CD14-positive monocyte (primary cell): ENCODE measurements at regions not wholly inside any gene's neighbourhood (a gene's known extent, or its start where the extent isn't known, plus 50 kb on each side); places are given as distances from the start of the nearest gene placed in this dataset.

Experiments used
- DNase-seq, 3 donors: peaks; one replicate each; pipeline ENCODE4 v3.0.0-alpha.2; 2011 to 2022
- H2AFZ ChIP-seq: 2 replicates; pipeline ENCODE4 v1.6.0; 2012; ENCODE audit warnings: mild to moderate bottlenecking, low read depth, low read length, inconsistent platforms; ENCODE audit not compliant: insufficient read depth, poor library complexity, severe bottlenecking
- H3K27ac ChIP-seq, 2 donors: 1 replicate in 1 of 2; 2 replicates in 1 of 2; pipeline ENCODE4 v1.5.1; 2012 to 2013; ENCODE audit warnings: low read length in 2 of 2, control low read depth in 1 of 2, inconsistent platforms in 1 of 2, low read depth in 1 of 2, mild to moderate bottlenecking in 1 of 2
- H3K27me3 ChIP-seq, 2 donors: one replicate each; pipeline versions ENCODE4 v1.6.0 to v1.6.1; 2011 to 2013; ENCODE audit warnings: low read length in 2 of 2; ENCODE audit not compliant: control insufficient read depth in 2 of 2, insufficient read depth in 2 of 2
- H3K36me3 ChIP-seq, 2 donors: replicated peaks in 1 of 2; 1 replicate in 1 of 2; 2 replicates in 1 of 2; pipeline versions ENCODE4 v1.5.1 to v1.6.1; 2012 to 2013; ENCODE audit warnings: low read length in 2 of 2, control low read depth in 1 of 2, inconsistent platforms in 1 of 2, mild to moderate bottlenecking in 1 of 2; ENCODE audit not compliant: insufficient read depth in 2 of 2, control insufficient read depth in 1 of 2
- H3K4me1 ChIP-seq, 2 donors: 1 replicate in 1 of 2; 2 replicates in 1 of 2; pipeline versions ENCODE4 v1.5.1 to v1.6.1; 2012 to 2013; ENCODE audit warnings: low read length in 2 of 2, control low read depth in 1 of 2, inconsistent platforms in 1 of 2, mild to moderate bottlenecking in 1 of 2, moderate library complexity in 1 of 2; ENCODE audit not compliant: insufficient read depth in 2 of 2, control insufficient read depth in 1 of 2
- H3K4me2 ChIP-seq: replicated peaks from 2 replicates; pipeline ENCODE3; 2012; ENCODE audit warnings: low read length, moderate library complexity, mild to moderate bottlenecking; ENCODE audit not compliant: poor library complexity, severe bottlenecking; ENCODE audit errors: extremely low read depth
- H3K4me3 ChIP-seq, 3 experiments: fragments of 200-600 bp in 1 of 3; sonication (generic) in 1 of 3; replicated peaks in 1 of 3; 1 replicate in 2 of 3; 2 replicates in 1 of 3; pipeline ENCODE4 v1.5.1; 2011 to 2013; ENCODE audit warnings: low read length in 3 of 3, mild to moderate bottlenecking in 3 of 3, control low read depth in 2 of 3, low read depth in 2 of 3, inconsistent platforms in 1 of 3, moderate library complexity in 1 of 3
- H3K79me2 ChIP-seq: 2 replicates; pipeline ENCODE4 v1.6.0; 2012; ENCODE audit warnings: mild to moderate bottlenecking, control low read depth, inconsistent platforms, low read length, moderate library complexity; ENCODE audit not compliant: insufficient read depth
- H3K9ac ChIP-seq: 2 replicates; pipeline ENCODE4 v1.6.0; 2017; ENCODE audit warnings: low read length, mild to moderate bottlenecking; ENCODE audit not compliant: insufficient read depth, poor library complexity, severe bottlenecking
- H3K9me3 ChIP-seq, 2 donors: replicated peaks in 1 of 2; 1 replicate in 1 of 2; 2 replicates in 1 of 2; pipeline versions ENCODE4 v1.5.1 to v1.6.1; 2012 to 2013; ENCODE audit warnings: low read length in 2 of 2, control low read depth in 1 of 2; ENCODE audit not compliant: control insufficient read depth in 1 of 2, insufficient read depth in 1 of 2
- H4K20me1 ChIP-seq: 2 replicates; pipeline ENCODE4 v1.6.0; 2012; ENCODE audit warnings: mild to moderate bottlenecking, low read length, control low read depth, moderate library complexity; ENCODE audit not compliant: insufficient read depth
- H3K27ac Mint-ChIP-seq, 7 donors: one replicate each; pipeline ENCODE4 v1.8.0; 2020; ENCODE audit warnings: mild to moderate bottlenecking in 7 of 7, mixed read lengths in 7 of 7, moderate library complexity in 6 of 7, inconsistent platforms in 2 of 7
- H3K27me3 Mint-ChIP-seq, 3 donors: one replicate each; pipeline ENCODE4 v1.8.0; 2021 to 2022; ENCODE audit warnings: low read depth in 3 of 3, mild to moderate bottlenecking in 3 of 3, mixed read lengths in 3 of 3, moderate library complexity in 3 of 3, inconsistent platforms in 1 of 3
- H3K36me3 Mint-ChIP-seq, 2 donors: one replicate each; pipeline ENCODE4 v1.8.0; 2020; ENCODE audit warnings: mixed read lengths in 2 of 2, inconsistent platforms in 1 of 2, mild to moderate bottlenecking in 1 of 2
- H3K4me1 Mint-ChIP-seq: one replicate; pipeline ENCODE4 v1.8.0; 2020; ENCODE audit warnings: mild to moderate bottlenecking, mixed read lengths
- H3K4me3 Mint-ChIP-seq, 2 donors: one replicate each; pipeline ENCODE4 v1.8.0; 2020; ENCODE audit warnings: mild to moderate bottlenecking in 2 of 2, mixed read lengths in 2 of 2, moderate library complexity in 1 of 2
- H3K9me3 Mint-ChIP-seq, 7 donors: one replicate each; pipeline ENCODE4 v1.8.0; 2020 to 2022; ENCODE audit warnings: mixed read lengths in 7 of 7, mild to moderate bottlenecking in 6 of 7, moderate library complexity in 6 of 7, inconsistent platforms in 2 of 7
- WGBS: methylation state at CpG from one replicate; pipeline ENCODE4 v1.1.5; 2013; ENCODE audit warnings: missing lambda C conversion rate; ENCODE audit not compliant: insufficient coverage; 5-methylcytosine and 5-hydroxymethylcytosine counted together
- intact Hi-C, 2 donors: fragments of 100-400 bp; cut with micrococcal nuclease; formaldehyde crosslinking; loops; one replicate each; pipeline versions ENCODE4 v1.15.0 to v1.15.1; 2023
- TF ChIP-seq, protein P1 (sequence below): fragments of 200-600 bp; IDR thresholded peaks from one replicate; pipeline ENCODE4 v1.8.0; 2022; ENCODE audit warnings: antibody characterized with exemption, mild to moderate bottlenecking

DNA sequence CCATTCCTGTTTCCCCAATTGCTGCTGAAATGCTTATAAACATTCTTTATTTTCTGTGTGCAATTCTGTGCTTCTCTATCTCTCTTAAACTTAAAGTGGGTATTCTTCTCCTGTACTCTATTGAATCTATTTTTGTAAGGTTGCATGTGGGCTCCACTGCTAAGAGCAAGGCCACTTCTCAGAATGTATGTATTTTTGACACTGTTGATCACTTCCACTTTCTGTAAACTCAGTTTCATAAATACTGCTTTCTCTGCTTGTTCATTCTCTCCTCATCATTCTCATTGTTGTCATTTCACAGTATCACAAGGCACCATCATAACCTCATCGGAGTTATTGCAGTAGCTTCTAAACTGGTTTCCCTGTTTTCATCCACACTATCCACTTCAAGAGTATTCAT is 483.0 kb upstream of the CDH18 start:
- intact Hi-C loops = no loop called here
- no peaks in the 10 kb centered on the region for H3K79me2 ChIP-seq
- 100% methylated on average over 1 of the region's 1 CpG for WGBS
- H3K4me1 Mint-ChIP-seq = no peaks in the 10 kb centered on the region
- H3K27me3 Mint-ChIP-seq = no peaks in the 10 kb centered on the region
- H3K9me3 Mint-ChIP-seq = no peaks in the 10 kb centered on the region
- peaks cover 0 to 3% of the 10 kb centered on the region in 2 donors for H3K9me3 ChIP-seq
- no peak overlapping the region for H3K4me2 ChIP-seq
- H3K4me3 ChIP-seq = no peak overlapping the region
- H3K27me3 ChIP-seq = no peaks in the 10 kb centered on the region
- H3K27ac Mint-ChIP-seq = no peak overlapping the region
- H3K4me1 ChIP-seq = no peaks in the 10 kb centered on the region
- no peak for DNase-seq
- no peaks in the 10 kb centered on the region for H3K36me3 Mint-ChIP-seq
- TF ChIP-seq, protein P1, sequence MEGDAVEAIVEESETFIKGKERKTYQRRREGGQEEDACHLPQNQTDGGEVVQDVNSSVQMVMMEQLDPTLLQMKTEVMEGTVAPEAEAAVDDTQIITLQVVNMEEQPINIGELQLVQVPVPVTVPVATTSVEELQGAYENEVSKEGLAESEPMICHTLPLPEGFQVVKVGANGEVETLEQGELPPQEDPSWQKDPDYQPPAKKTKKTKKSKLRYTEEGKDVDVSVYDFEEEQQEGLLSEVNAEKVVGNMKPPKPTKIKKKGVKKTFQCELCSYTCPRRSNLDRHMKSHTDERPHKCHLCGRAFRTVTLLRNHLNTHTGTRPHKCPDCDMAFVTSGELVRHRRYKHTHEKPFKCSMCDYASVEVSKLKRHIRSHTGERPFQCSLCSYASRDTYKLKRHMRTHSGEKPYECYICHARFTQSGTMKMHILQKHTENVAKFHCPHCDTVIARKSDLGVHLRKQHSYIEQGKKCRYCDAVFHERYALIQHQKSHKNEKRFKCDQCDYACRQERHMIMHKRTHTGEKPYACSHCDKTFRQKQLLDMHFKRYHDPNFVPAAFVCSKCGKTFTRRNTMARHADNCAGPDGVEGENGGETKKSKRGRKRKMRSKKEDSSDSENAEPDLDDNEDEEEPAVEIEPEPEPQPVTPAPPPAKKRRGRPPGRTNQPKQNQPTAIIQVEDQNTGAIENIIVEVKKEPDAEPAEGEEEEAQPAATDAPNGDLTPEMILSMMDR = no peak
- no peak overlapping the region for H3K27ac ChIP-seq
- H2AFZ ChIP-seq = no peak overlapping the region
- no peak overlapping the region for H3K9ac ChIP-seq
- no peaks in the 10 kb centered on the region for H4K20me1 ChIP-seq
- H3K4me3 Mint-ChIP-seq = no peak overlapping the region
- no peaks in the 10 kb centered on the region for H3K36me3 ChIP-seq

DNA sequence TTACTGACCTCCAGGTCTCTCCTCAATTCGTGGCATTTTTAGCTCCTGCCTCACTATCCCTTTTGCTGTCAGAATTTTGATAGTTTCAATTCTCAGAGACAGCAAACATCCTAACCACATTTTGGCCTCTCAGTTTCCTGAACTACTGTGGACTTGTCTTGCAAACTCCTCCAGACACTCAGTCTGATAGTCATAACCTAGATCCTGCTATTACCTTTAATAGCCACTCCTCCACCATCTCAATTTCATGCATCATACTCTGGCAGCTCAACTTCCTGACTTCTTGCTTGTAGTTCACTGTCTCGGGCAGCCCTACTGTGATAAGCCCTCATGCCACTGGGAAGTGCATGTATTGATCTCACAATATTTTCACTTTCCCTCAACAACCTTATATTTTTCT is 481.8 kb upstream of the CDH18 start:
- Histone ChIP-seq H3K4me2 (no peak overlapping the region), H4K20me1 (no peaks in the 10 kb centered on the region), H2AFZ (no peak overlapping the region), H3K4me1 (no peaks in the 10 kb centered on the region), H3K36me3 (no peaks in the 10 kb centered on the region), H3K9ac (no peak overlapping the region), H3K27ac (no peak overlapping the region), H3K27me3 (no peaks in the 10 kb centered on the region), H3K79me2 (no peaks in the 10 kb centered on the region), H3K9me3 (peaks cover 0 to 3% of the 10 kb centered on the region in 2 donors), H3K4me3 (no peak overlapping the region)
- 55% methylated on average over 1 of the region's 2 CpGs for WGBS
- Mint-ChIP-seq H3K4me3 (no peak overlapping the region), H3K9me3 (no peaks in the 10 kb centered on the region), H3K27ac (no peak overlapping the region), H3K36me3 (no peaks in the 10 kb centered on the region), H3K27me3 (no peaks in the 10 kb centered on the region), H3K4me1 (no peaks in the 10 kb centered on the region)
- TF ChIP-seq, protein P1 = no peak
- intact Hi-C loops = no loop called here
- no peak for DNase-seq
